HepG2 (cell line): ENCODE measurements at regions not wholly inside any gene's neighbourhood (a gene's known extent, or its start where the extent isn't known, plus 50 kb on each side); places are given as distances from the start of the nearest gene placed in this dataset.

Experiments used
- ATAC-seq: fragments of 200-7000 bp; cut with Tn5 transposase; 3 replicates; pipeline ENCODE4 v1.9.1; 2020; ENCODE audit warnings: mild to moderate bottlenecking, moderate library complexity
- BruUV-seq: library from RNA; stranded (reverse); fragments of 400-500 nt; replicated peaks from 2 replicates; lab custom pipeline; 2021; lab: Mats Ljungman, UMichigan
- CTCF ChIA-PET: fragments of 300-600 bp; formaldehyde crosslinking; extraction: SDS; loops from one replicate; lab custom pipeline; 2021; ENCODE audit warnings: low total read pairs, inconsistent platforms, low intra/inter-chr PET ratio; lab: Yijun Ruan, JAX
- POLR2A ChIA-PET: fragments of 350-600 bp; sonication (Branson Sonifier 250); formaldehyde crosslinking; loops from one replicate; lab custom pipeline; 2020; ENCODE audit warnings: antibody characterized with exemption, inconsistent platforms; lab: Yijun Ruan, JAX
- DNase-seq: peaks from one replicate; pipeline ENCODE4 v3.0.0-alpha.2; 2015; ENCODE audit warnings: low spot score
- FAIRE-seq: peaks from 3 replicates; lab custom pipeline; 2011; peaks lifted over from hg19 to GRCh38; lab: Jason Lieb, UNC
- H2AFZ ChIP-seq: one replicate; pipeline ENCODE4 v1.6.1; 2011; ENCODE audit warnings: low read length, inconsistent platforms
- H3K27ac ChIP-seq: fragments of 300-600 bp; 3 replicates; pipeline ENCODE4 v1.8.0; 2011; ENCODE audit warnings: mixed run types, mild to moderate bottlenecking, mixed read lengths, low read length, inconsistent platforms; ENCODE audit not compliant: insufficient read depth; ENCODE audit errors: extremely low read length
- H3K27me3 ChIP-seq, 2 experiments: fragments of 200-600 bp in 1 of 2; 2 replicates in 1 of 2; 3 replicates in 1 of 2; pipeline versions ENCODE4 v1.6.0 to v1.8.0; 2011; ENCODE audit warnings: low read length in 2 of 2, mild to moderate bottlenecking in 2 of 2, moderate library complexity in 2 of 2, inconsistent platforms in 1 of 2; ENCODE audit not compliant: insufficient read depth in 2 of 2, control insufficient read depth in 1 of 2
- H3K36me3 ChIP-seq, 2 experiments: fragments of 200-600 bp in 1 of 2; replicated peaks in 1 of 2; 2 replicates in 1 of 2; 3 replicates in 1 of 2; pipeline versions ENCODE4 v1.5.1 to v1.8.0; 2011; ENCODE audit warnings: low read length in 2 of 2, inconsistent platforms in 1 of 2; ENCODE audit not compliant: insufficient read depth in 2 of 2, control insufficient read depth in 1 of 2
- H3K4me1 ChIP-seq: 2 replicates; pipeline ENCODE4 v1.5.1; 2012; ENCODE audit warnings: low read length, inconsistent platforms; ENCODE audit not compliant: insufficient read depth
- H3K4me2 ChIP-seq: 2 replicates; pipeline ENCODE4 v1.6.0; 2011; ENCODE audit warnings: low read depth, low read length, inconsistent platforms
- H3K4me3 ChIP-seq, 3 experiments: fragments of 200-600 bp in 1 of 3; sonication (generic), shearing (Covaris generic) in 1 of 3; replicated peaks in 1 of 3; 2 replicates each; pipeline ENCODE4 v1.5.1; 2011 to 2016; ENCODE audit warnings: low read length in 3 of 3, inconsistent platforms in 2 of 3, low read depth in 2 of 3, mild to moderate bottlenecking in 2 of 3, control low read depth in 1 of 3, mixed read lengths in 1 of 3; ENCODE audit not compliant: insufficient read depth in 1 of 3
- H3K79me2 ChIP-seq: one replicate; pipeline ENCODE4 v1.6.1; 2011; ENCODE audit warnings: low read length, inconsistent platforms; ENCODE audit not compliant: insufficient read depth
- H3K9ac ChIP-seq: 2 replicates; pipeline ENCODE4 v1.6.0; 2011; ENCODE audit warnings: mild to moderate bottlenecking, low read depth, low read length, inconsistent platforms; ENCODE audit not compliant: insufficient read depth
- H3K9me3 ChIP-seq: 2 replicates; pipeline ENCODE4 v1.5.1; 2012; ENCODE audit warnings: mild to moderate bottlenecking, low read length
- H4K20me1 ChIP-seq: 2 replicates; pipeline ENCODE4 v1.6.0; 2011; ENCODE audit warnings: inconsistent platforms, mild to moderate bottlenecking, low read length, moderate library complexity; ENCODE audit not compliant: insufficient read depth
- ARNTL ChIP-seq: sonication (generic); formaldehyde crosslinking; IDR thresholded peaks from 2 replicates; pipeline ENCODE4 v1.4.0; 2020; ENCODE audit warnings: mild to moderate bottlenecking, missing genetic modification reagents
- HNRNPH1 ChIP-seq: fragments of 200-400 bp; formaldehyde crosslinking; optimal IDR thresholded peaks from 2 replicates; pipeline ENCODE3; 2017; ENCODE audit warnings: mild to moderate bottlenecking, low read depth, low read length
- RXRB ChIP-seq: IDR thresholded peaks from 2 replicates; pipeline ENCODE4 v1.6.1; 2016; ENCODE audit warnings: borderline replicate concordance, missing genetic modification reagents, missing compliant biosample characterization
- ZFP36 ChIP-seq: fragments of 150-350 bp; IDR thresholded peaks from 2 replicates; pipeline ENCODE4 v1.6.1; 2018; ENCODE audit warnings: borderline replicate concordance, low read length, low read depth; ENCODE audit not compliant: partially characterized antibody
- ZNF446 ChIP-seq: sonication (generic); formaldehyde crosslinking; IDR thresholded peaks from 2 replicates; pipeline ENCODE4 v1.5.0; 2020; ENCODE audit warnings: mild to moderate bottlenecking, missing genetic modification reagents
- ZNF709 ChIP-seq: sonication (generic); formaldehyde crosslinking; IDR thresholded peaks from 2 replicates; pipeline ENCODE4 v1.5.0; 2020; ENCODE audit warnings: mild to moderate bottlenecking, missing genetic modification reagents
- WGBS: methylation state at CpG from one replicate; pipeline ENCODE4 v1.1.6; 2017; ENCODE audit warnings: low lambda C conversion rate; 5-methylcytosine and 5-hydroxymethylcytosine counted together
- in situ Hi-C: cut with HindIII; loops from 2 replicates; pipeline ENCODE4 v1.10.0; 2017; ENCODE audit warnings: low pct_unique_long_range_greater_than_20kb; ENCODE audit not compliant: extremely low pct_ligation_motif_present
- intact Hi-C: fragments of 100-400 bp; cut with micrococcal nuclease; formaldehyde crosslinking; loops from one replicate; pipeline ENCODE4 v1.10.0; 2022; ENCODE audit not compliant: unreplicated experiment
- TF ChIP-seq, protein P1 (sequence below): sonication (generic); formaldehyde crosslinking; IDR thresholded peaks from 2 replicates; pipeline ENCODE4 v1.8.1; 2023; ENCODE audit warnings: mild to moderate bottlenecking, missing genetic modification reagents
- TF ChIP-seq, protein P2 (sequence below): sonication (generic); formaldehyde crosslinking; IDR thresholded peaks from 2 replicates; pipeline ENCODE4 v1.4.0; 2020; ENCODE audit warnings: mild to moderate bottlenecking, low read depth, missing genetic modification reagents
- TF ChIP-seq, protein P3 (sequence below): sonication (generic); formaldehyde crosslinking; IDR thresholded peaks from 2 replicates; pipeline ENCODE4 v1.5.0; 2020; ENCODE audit warnings: mild to moderate bottlenecking, missing genetic modification reagents, moderate library complexity
- TF ChIP-seq, protein P4 (sequence below): sonication (generic); formaldehyde crosslinking; conservative IDR thresholded peaks from 2 replicates; pipeline ENCODE4 v1.4.0; 2020; ENCODE audit warnings: missing genetic modification reagents

DNA sequence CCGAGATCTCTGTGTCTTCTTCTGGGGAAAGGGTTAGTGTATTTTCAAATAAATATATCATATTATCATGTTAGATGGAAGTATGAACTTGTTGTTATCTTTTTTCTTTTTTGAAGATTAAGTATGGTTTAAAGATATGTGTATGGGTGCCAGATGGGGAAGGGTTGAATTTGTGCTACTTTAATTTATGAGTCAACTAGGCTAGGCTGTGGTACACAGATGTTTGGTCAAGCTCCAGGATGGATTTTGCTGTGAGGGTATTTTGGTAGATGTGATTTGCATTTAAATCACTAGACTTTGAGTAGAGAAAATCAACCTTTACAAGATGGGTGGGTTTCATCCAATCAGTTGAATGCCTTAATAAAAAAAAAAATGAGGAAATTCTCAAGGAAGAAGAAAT, 886.6 kb upstream of the ADGRB3 start:
- in situ Hi-C loops = no loop called here

DNA sequence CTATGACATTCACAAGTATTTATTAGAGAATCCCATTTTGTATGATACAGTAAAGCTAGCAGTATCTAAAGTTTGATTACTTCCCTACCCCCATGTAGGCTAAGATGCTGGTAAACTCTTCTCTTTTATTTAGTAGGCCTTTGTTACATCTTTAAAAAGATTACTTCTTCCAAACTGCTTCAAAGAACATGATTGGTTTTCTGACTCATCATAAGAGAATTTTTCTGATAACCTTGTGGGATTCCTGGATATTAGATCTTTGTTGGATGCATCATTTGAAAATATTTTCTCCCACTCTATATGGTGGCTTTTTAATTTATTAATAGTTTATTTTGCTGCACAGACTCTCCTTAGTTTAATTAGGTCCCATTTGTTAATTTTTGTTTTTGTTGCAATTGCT, 898.3 kb upstream of the ADGRB3 start:
- TF ChIP-seq, protein P1, sequence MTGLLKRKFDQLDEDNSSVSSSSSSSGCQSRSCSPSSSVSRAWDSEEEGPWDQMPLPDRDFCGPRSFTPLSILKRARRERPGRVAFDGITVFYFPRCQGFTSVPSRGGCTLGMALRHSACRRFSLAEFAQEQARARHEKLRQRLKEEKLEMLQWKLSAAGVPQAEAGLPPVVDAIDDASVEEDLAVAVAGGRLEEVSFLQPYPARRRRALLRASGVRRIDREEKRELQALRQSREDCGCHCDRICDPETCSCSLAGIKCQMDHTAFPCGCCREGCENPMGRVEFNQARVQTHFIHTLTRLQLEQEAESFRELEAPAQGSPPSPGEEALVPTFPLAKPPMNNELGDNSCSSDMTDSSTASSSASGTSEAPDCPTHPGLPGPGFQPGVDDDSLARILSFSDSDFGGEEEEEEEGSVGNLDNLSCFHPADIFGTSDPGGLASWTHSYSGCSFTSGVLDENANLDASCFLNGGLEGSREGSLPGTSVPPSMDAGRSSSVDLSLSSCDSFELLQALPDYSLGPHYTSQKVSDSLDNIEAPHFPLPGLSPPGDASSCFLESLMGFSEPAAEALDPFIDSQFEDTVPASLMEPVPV (CRISPR knock-in tag) = no peak
- TF ChIP-seq, protein P2, sequence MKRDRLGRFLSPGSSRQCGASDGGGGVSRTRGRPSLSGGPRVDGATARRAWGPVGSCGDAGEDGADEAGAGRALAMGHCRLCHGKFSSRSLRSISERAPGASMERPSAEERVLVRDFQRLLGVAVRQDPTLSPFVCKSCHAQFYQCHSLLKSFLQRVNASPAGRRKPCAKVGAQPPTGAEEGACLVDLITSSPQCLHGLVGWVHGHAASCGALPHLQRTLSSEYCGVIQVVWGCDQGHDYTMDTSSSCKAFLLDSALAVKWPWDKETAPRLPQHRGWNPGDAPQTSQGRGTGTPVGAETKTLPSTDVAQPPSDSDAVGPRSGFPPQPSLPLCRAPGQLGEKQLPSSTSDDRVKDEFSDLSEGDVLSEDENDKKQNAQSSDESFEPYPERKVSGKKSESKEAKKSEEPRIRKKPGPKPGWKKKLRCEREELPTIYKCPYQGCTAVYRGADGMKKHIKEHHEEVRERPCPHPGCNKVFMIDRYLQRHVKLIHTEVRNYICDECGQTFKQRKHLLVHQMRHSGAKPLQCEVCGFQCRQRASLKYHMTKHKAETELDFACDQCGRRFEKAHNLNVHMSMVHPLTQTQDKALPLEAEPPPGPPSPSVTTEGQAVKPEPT = no peak
- TF ChIP-seq ZNF446 (CRISPR knock-in tag) = no peak
- TF ChIP-seq, protein P3, sequence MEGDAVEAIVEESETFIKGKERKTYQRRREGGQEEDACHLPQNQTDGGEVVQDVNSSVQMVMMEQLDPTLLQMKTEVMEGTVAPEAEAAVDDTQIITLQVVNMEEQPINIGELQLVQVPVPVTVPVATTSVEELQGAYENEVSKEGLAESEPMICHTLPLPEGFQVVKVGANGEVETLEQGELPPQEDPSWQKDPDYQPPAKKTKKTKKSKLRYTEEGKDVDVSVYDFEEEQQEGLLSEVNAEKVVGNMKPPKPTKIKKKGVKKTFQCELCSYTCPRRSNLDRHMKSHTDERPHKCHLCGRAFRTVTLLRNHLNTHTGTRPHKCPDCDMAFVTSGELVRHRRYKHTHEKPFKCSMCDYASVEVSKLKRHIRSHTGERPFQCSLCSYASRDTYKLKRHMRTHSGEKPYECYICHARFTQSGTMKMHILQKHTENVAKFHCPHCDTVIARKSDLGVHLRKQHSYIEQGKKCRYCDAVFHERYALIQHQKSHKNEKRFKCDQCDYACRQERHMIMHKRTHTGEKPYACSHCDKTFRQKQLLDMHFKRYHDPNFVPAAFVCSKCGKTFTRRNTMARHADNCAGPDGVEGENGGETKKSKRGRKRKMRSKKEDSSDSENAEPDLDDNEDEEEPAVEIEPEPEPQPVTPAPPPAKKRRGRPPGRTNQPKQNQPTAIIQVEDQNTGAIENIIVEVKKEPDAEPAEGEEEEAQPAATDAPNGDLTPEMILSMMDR (CRISPR knock-in tag) = no peak
- TF ChIP-seq RXRB (CRISPR knock-in tag) = no peak
- TF ChIP-seq, protein P4, sequence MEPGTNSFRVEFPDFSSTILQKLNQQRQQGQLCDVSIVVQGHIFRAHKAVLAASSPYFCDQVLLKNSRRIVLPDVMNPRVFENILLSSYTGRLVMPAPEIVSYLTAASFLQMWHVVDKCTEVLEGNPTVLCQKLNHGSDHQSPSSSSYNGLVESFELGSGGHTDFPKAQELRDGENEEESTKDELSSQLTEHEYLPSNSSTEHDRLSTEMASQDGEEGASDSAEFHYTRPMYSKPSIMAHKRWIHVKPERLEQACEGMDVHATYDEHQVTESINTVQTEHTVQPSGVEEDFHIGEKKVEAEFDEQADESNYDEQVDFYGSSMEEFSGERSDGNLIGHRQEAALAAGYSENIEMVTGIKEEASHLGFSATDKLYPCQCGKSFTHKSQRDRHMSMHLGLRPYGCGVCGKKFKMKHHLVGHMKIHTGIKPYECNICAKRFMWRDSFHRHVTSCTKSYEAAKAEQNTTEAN (CRISPR knock-in tag) = no peak
- Histone ChIP-seq H3K27me3 (no peaks in the 10 kb centered on the region), H3K36me3 (no peaks in the 10 kb centered on the region), H3K9me3 (peaks cover 14% of the 10 kb centered on the region), H3K27ac (no peak overlapping the region), H3K4me3 (no peak overlapping the region), H4K20me1 (no peaks in the 10 kb centered on the region), H3K4me1 (no peaks in the 10 kb centered on the region), H3K79me2 (no peaks in the 10 kb centered on the region), H3K9ac (no peak overlapping the region), H2AFZ (no peak overlapping the region), H3K4me2 (no peak overlapping the region)
- no TSS peak for BruUV-seq
- no peak for FAIRE-seq
- ChIA-PET POLR2A (no interaction called here), CTCF (no interaction called here)
- intact Hi-C loops (no loop called here), in situ Hi-C loops (no loop called here)
- ATAC-seq = no peak
- DNase-seq = no peak

More for the DNA sequence above, 886.6 kb upstream of the ADGRB3 start:
- no peak overlapping the region for H3K9ac ChIP-seq
- no peak overlapping the region for H3K4me3 ChIP-seq
- H3K27ac ChIP-seq = no peak overlapping the region
- no peaks in the 10 kb centered on the region for H3K9me3 ChIP-seq
- no peaks in the 10 kb centered on the region for H3K36me3 ChIP-seq
- no peaks in the 10 kb centered on the region for H3K4me1 ChIP-seq
- no peaks in the 10 kb centered on the region for H3K27me3 ChIP-seq
- no peak for ATAC-seq
- ChIA-PET CTCF (no interaction called here), POLR2A (no interaction called here)
- 0% methylated on average over 1 of the region's 1 CpG for WGBS
- no peaks in the 10 kb centered on the region for H4K20me1 ChIP-seq
- H3K4me2 ChIP-seq = no peak overlapping the region
- no peak for FAIRE-seq
- TF ChIP-seq ZNF709 (no peak), ZFP36 (no peak), ARNTL (CRISPR knock-in tag) (no peak), HNRNPH1 (no peak)
- no peak overlapping the region for H2AFZ ChIP-seq
- H3K79me2 ChIP-seq = no peaks in the 10 kb centered on the region
- intact Hi-C loops = no loop called here
- DNase-seq = no peak
- no TSS peak for BruUV-seq
